Fibroblast of skin of right quadriceps (primary cell): ENCODE measurements at regions not wholly inside any gene's neighbourhood (a gene's known extent, or its start where the extent isn't known, plus 50 kb on each side); places are given as distances from the start of the nearest gene placed in this dataset.

Source experiments
- DNase-seq: peaks from one replicate; pipeline ENCODE4 v3.0.0-alpha.2; 2013

GRCh38 chr7:31456646-31457368, 57.1 kb upstream of the ITPRID1 start:
- no peak for DNase-seq

DNA sequence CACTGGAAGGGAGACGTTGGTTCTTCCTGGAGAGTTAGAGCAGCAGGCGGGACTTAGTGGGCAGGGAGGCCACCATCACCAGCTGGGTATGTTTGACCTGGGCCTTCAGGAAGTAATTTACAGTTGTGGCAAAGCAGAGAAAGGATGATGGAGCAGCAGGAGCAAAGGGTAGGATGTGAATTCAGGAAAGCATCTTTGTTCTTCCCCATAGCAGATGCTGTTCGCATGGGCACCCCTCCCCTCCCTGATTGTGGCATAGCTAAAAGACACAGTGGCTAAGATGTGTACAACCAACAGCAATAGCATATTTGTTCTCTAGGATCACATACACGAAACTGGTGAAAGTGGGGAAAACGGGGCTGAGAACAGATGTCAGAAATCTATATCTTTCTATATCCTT, 56.3 kb upstream of the ITPRID1 start:
- no peak for DNase-seq

DNA sequence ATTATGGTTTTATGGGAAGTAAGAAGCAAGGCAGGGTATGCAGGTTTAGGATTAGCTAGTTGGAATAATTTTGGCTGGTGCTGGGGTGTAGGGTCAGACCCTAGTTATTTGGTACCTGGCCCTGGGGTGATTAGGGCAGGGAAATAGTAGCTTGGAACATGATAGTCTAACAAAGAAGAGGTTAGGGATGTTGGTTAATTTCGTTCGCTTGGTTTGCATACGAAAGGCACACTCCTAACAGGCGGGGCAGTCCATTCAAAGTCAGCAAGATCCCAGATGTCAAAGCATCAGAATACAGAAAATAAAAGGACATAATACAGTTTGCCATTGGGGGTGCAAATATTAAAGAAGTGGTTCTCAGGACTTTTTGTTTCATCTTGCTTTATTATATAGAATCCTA, 55.7 kb upstream of the ITPRID1 start:
- DNase-seq, result no peak

DNA sequence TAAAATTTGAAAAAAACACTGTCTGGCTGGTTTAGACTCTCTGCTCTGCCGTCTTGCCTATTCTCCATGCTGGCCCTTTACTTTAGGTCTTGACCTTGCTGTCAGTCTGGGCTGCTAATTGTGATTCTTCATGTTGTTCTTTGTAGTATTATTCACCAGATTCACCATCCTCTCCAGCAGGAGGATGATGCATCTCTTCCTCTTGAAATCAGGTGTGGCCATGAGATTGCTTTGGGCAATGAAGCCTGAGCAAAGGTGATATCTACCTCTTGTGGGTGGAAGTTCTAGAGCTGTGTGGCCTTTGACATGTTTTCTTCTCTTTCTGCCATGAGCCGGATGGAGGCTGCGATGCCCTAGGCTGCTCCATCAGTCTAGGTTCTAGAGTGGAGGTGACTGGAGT, 51.3 kb upstream of the ITPRID1 start:
- no peak for DNase-seq
